ENCODE measurements at regions not wholly inside any gene's neighbourhood (a gene's known extent, or its start where the extent isn't known, plus 50 kb on each side); places are given as distances from the start of the nearest gene placed in this dataset.

- intact Hi-C loops (cut with DNase I), result no loop called here
- Histone ChIP-seq H3K4me1 (no peaks in the 10 kb centered on the region), H3K36me3 (no peaks in the 10 kb centered on the region), H3K27me3 (no peaks in the 10 kb centered on the region), H3K4me3 (no peak overlapping the region), H3K27ac (no peak overlapping the region), H3K9me3 (peaks cover 0 to 23% (median 0%) of the 10 kb centered on the region in 12 donors)
- WGBS, 4 donors, result 74 to 80% (median 78%) methylated on average over 4 of the region's 4 CpGs
- no peak for TF ChIP-seq POLR2A (IDR thresholded peaks at IDR 0.05)
- TF ChIP-seq, protein P1, sequence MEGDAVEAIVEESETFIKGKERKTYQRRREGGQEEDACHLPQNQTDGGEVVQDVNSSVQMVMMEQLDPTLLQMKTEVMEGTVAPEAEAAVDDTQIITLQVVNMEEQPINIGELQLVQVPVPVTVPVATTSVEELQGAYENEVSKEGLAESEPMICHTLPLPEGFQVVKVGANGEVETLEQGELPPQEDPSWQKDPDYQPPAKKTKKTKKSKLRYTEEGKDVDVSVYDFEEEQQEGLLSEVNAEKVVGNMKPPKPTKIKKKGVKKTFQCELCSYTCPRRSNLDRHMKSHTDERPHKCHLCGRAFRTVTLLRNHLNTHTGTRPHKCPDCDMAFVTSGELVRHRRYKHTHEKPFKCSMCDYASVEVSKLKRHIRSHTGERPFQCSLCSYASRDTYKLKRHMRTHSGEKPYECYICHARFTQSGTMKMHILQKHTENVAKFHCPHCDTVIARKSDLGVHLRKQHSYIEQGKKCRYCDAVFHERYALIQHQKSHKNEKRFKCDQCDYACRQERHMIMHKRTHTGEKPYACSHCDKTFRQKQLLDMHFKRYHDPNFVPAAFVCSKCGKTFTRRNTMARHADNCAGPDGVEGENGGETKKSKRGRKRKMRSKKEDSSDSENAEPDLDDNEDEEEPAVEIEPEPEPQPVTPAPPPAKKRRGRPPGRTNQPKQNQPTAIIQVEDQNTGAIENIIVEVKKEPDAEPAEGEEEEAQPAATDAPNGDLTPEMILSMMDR (IDR thresholded peaks at IDR 0.05), result no peak
- DNase-seq (no peak), ATAC-seq (no peak)
These were observed 304.9 kb upstream of the TCF21 start for GRCh38 chr6:133583907-133584427.

DNA sequence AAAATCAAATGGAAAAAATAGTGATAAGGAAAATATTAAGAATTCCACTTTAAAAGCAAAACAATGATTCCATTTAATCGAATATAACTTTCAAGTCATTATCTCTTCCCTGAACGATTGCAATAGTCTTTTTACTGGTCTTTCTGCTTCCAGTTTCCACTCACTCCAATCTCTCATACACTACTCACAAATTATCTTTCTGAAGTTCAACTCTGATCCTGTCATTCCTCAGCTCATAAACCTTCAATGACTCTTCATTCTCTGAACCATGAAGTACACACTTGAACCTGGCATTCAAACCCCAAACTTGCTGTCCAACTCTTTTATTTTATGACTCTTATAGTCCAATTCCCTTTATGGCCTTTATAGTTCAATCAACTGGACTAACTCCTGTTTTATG, 304.1 kb upstream of the TCF21 start:
- H3K27ac ChIP-seq, result no peak overlapping the region
- no peaks in the 10 kb centered on the region for H3K36me3 ChIP-seq
- peaks cover 0 to 23% (median 0%) of the 10 kb centered on the region in 12 donors for H3K9me3 ChIP-seq
- intact Hi-C loops (cut with DNase I), result no loop called here
- ATAC-seq (no peak), DNase-seq (no peak)
- no peak overlapping the region for H3K4me3 ChIP-seq
- H3K4me1 ChIP-seq, result no peaks in the 10 kb centered on the region
- no peaks in the 10 kb centered on the region for H3K27me3 ChIP-seq
- TF ChIP-seq, protein P1 (IDR thresholded peaks at IDR 0.05), result no peak
- TF ChIP-seq POLR2A (IDR thresholded peaks at IDR 0.05), result no peak
- 51 to 57% (median 56%) methylated on average over 2 of the region's 2 CpGs for WGBS, 4 donors

GRCh38 chr6:133585978-133586377, 302.9 kb upstream of the TCF21 start:
- DNase-seq (no peak), ATAC-seq (no peak)
- Histone ChIP-seq H3K9me3 (peaks cover 0 to 22% (median 0%) of the 10 kb centered on the region in 12 donors), H3K27ac (no peak overlapping the region), H3K4me1 (no peaks in the 10 kb centered on the region), H3K27me3 (no peaks in the 10 kb centered on the region), H3K36me3 (no peaks in the 10 kb centered on the region), H3K4me3 (no peak overlapping the region)
- intact Hi-C loops (cut with DNase I), result no loop called here
- WGBS, 4 donors, result 62 to 86% (median 74%) methylated on average over 2 of the region's 2 CpGs
- TF ChIP-seq, protein P1 (IDR thresholded peaks at IDR 0.05), result no peak
- TF ChIP-seq POLR2A (IDR thresholded peaks at IDR 0.05), result no peak

DNA sequence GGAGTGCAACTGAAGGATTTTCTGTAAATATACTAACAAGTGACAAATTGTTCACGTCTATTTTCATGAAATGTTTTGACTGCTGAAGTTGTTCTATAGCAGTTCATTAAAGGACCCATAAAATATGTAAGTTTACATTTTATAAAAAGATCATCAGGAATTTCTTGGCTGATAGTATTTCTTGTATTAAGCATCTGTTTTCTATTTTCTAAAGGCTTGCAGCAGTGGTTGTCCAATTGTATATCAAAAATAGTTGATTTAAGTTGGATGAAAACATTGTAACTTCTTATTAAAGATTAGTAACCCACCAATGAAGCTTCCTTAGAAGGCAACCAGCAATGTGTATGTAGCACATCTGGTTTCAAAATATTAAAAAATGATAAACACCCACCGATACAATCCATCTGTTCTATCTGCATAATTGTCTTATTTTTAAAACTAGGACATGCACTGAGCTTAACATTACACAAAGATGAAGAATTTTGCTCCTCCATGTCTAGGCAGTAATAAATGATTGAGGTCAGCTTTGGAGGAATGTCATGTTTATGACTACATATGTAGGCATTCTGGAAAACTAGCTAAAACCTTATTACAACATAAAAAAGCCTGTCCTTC, 301.3 kb upstream of the TCF21 start:
- Histone ChIP-seq H3K36me3 (no peaks in the 10 kb centered on the region), H3K27me3 (no peaks in the 10 kb centered on the region), H3K27ac (no peak overlapping the region), H3K4me3 (no peak overlapping the region), H3K9me3 (peaks cover 0 to 8% (median 0%) of the 10 kb centered on the region in 12 donors), H3K4me1 (no peaks in the 10 kb centered on the region)
- ATAC-seq (no peak), DNase-seq (no peak)
- TF ChIP-seq, protein P1 (IDR thresholded peaks at IDR 0.05), result no peak
- TF ChIP-seq POLR2A (IDR thresholded peaks at IDR 0.05), result no peak
- intact Hi-C loops (cut with DNase I), result no loop called here
- WGBS, 4 donors, result 63 to 88% (median 70%) methylated on average over 2 of the region's 2 CpGs

All from heart left ventricle (tissue), 16 donors.